ENCODE measurements at regions not wholly inside any gene's neighbourhood (a gene's known extent, or its start where the extent isn't known, plus 50 kb on each side); places are given as distances from the start of the nearest gene placed in this dataset.
"Not testable (repeated sequence)": the region's sequence is repeated elsewhere in the genome, so short reads cannot be mapped to it uniquely, and the experiment has no call there.

- intact Hi-C loops (cut with micrococcal nuclease) = no loop called here
These were observed 500.1 kb upstream of the PHF14 start for GRCh38 chr7:10473569-10473968.

GRCh38 chr7:10474048-10474447 lies 499.6 kb upstream of the PHF14 start:
- no peaks in the 10 kb centered on the region for H3K36me3 Mint-ChIP-seq
- no peak overlapping the region for H3K27ac ChIP-seq (ENCODE audit: low read depth, low read length)
- H3K9me3 Mint-ChIP-seq = peaks cover 0 to 3% (median 0%) of the 10 kb centered on the region in 11 donors
- no peak overlapping the region for H3K4me3 ChIP-seq (ENCODE audit: low read length)
- H3K27me3 ChIP-seq (ENCODE audit: control insufficient read depth in 2 of 2, insufficient read depth in 2 of 2, low read length in 2 of 2) = no peaks in the 10 kb centered on the region
- H3K9me3 ChIP-seq (ENCODE audit: control insufficient read depth in 2 of 3, low read length in 3 of 3) = no peaks in the 10 kb centered on the region
- intact Hi-C loops (cut with micrococcal nuclease) = no loop called here
- CTCF ChIA-PET = no interaction called here
- ATAC-seq (no peak), DNase-seq (no peak)
- no peaks in the 10 kb centered on the region for H3K4me1 Mint-ChIP-seq
- no peaks in the 10 kb centered on the region for H3K27me3 Mint-ChIP-seq
- H3K4me1 ChIP-seq (ENCODE audit: control insufficient read depth in 2 of 2, insufficient read depth in 2 of 2, low read length in 2 of 2) = no peaks in the 10 kb centered on the region
- no peaks in the 10 kb centered on the region for H3K36me3 ChIP-seq (ENCODE audit: control insufficient read depth in 2 of 3, insufficient read depth in 3 of 3, low read length in 3 of 3)
- no peak overlapping the region for H3K4me3 Mint-ChIP-seq
- POLR2A ChIA-PET = no interaction called here
- H3K27ac Mint-ChIP-seq = no peak overlapping the region

More at GRCh38 chr7:10473569-10473968, 500.1 kb upstream of the PHF14 start:
- ChIA-PET CTCF (no interaction called here), POLR2A (no interaction called here)
- no peaks in the 10 kb centered on the region for H3K27me3 ChIP-seq (ENCODE audit: control insufficient read depth in 2 of 2, insufficient read depth in 2 of 2, low read length in 2 of 2)
- H3K27ac ChIP-seq (ENCODE audit: low read depth, low read length) = no peak overlapping the region
- Mint-ChIP-seq H3K4me1 (no peaks in the 10 kb centered on the region), H3K36me3 (no peaks in the 10 kb centered on the region), H3K27ac (no peak overlapping the region), H3K9me3 (peaks cover 0 to 3% (median 0%) of the 10 kb centered on the region in 11 donors), H3K4me3 (no peak overlapping the region), H3K27me3 (no peaks in the 10 kb centered on the region)
- no peaks in the 10 kb centered on the region for H3K36me3 ChIP-seq (ENCODE audit: control insufficient read depth in 2 of 3, insufficient read depth in 3 of 3, low read length in 3 of 3)
- no peak overlapping the region for H3K4me3 ChIP-seq (ENCODE audit: low read length)
- no peaks in the 10 kb centered on the region for H3K4me1 ChIP-seq (ENCODE audit: control insufficient read depth in 2 of 2, insufficient read depth in 2 of 2, low read length in 2 of 2)
- DNase-seq (no peak), ATAC-seq (no peak)
- no peaks in the 10 kb centered on the region for H3K9me3 ChIP-seq (ENCODE audit: control insufficient read depth in 2 of 3, low read length in 3 of 3)

GRCh38 chr7:10475940-10476641 lies 497.6 kb upstream of the PHF14 start:
- Histone ChIP-seq H3K36me3 (ENCODE audit: control insufficient read depth in 2 of 3, insufficient read depth in 3 of 3, low read length in 3 of 3) (no peaks in the 10 kb centered on the region), H3K4me3 (ENCODE audit: low read length) (no peak overlapping the region), H3K4me1 (ENCODE audit: control insufficient read depth in 2 of 2, insufficient read depth in 2 of 2, low read length in 2 of 2) (no peaks in the 10 kb centered on the region), H3K9me3 (ENCODE audit: control insufficient read depth in 2 of 3, low read length in 3 of 3) (no peaks in the 10 kb centered on the region), H3K27me3 (ENCODE audit: control insufficient read depth in 2 of 2, insufficient read depth in 2 of 2, low read length in 2 of 2) (no peaks in the 10 kb centered on the region), H3K27ac (ENCODE audit: low read depth, low read length) (no peak overlapping the region)
- no peak for ATAC-seq
- intact Hi-C loops (cut with micrococcal nuclease) = no loop called here
- ChIA-PET CTCF (no interaction called here), POLR2A (no interaction called here)
- H3K4me3 Mint-ChIP-seq = no peak overlapping the region
- H3K9me3 Mint-ChIP-seq = peaks cover 0 to 2% (median 0%) of the 10 kb centered on the region in 11 donors
- H3K36me3 Mint-ChIP-seq = no peaks in the 10 kb centered on the region
- no peak overlapping the region for H3K27ac Mint-ChIP-seq
- H3K4me1 Mint-ChIP-seq = no peaks in the 10 kb centered on the region
- no peak for DNase-seq
- no peaks in the 10 kb centered on the region for H3K27me3 Mint-ChIP-seq

- Histone ChIP-seq H3K4me1 (ENCODE audit: control insufficient read depth in 2 of 2, insufficient read depth in 2 of 2, low read length in 2 of 2) (no peaks in the 10 kb centered on the region), H3K27ac (ENCODE audit: low read depth, low read length) (no peak overlapping the region), H3K27me3 (ENCODE audit: control insufficient read depth in 2 of 2, insufficient read depth in 2 of 2, low read length in 2 of 2) (no peaks in the 10 kb centered on the region), H3K9me3 (ENCODE audit: control insufficient read depth in 2 of 3, low read length in 3 of 3) (no peaks in the 10 kb centered on the region), H3K4me3 (ENCODE audit: low read length) (no peak overlapping the region), H3K36me3 (ENCODE audit: control insufficient read depth in 2 of 3, insufficient read depth in 3 of 3, low read length in 3 of 3) (no peaks in the 10 kb centered on the region)
- Mint-ChIP-seq H3K4me1 (no peaks in the 10 kb centered on the region), H3K9me3 (peaks cover 0 to 2% (median 0%) of the 10 kb centered on the region in 11 donors), H3K36me3 (no peaks in the 10 kb centered on the region), H3K4me3 (no peak overlapping the region), H3K27me3 (no peaks in the 10 kb centered on the region), H3K27ac (no peak overlapping the region)
- ChIA-PET POLR2A (no interaction called here), CTCF (no interaction called here)
- intact Hi-C loops (cut with micrococcal nuclease) = no loop called here
- DNase-seq = no peak
- no peak for ATAC-seq
These were observed 497.0 kb upstream of the PHF14 start for GRCh38 chr7:10476642-10477041.

- CTCF ChIA-PET = no interaction called here
- DNase-seq (no peak), ATAC-seq (no peak)
- Mint-ChIP-seq H3K36me3 (no peaks in the 10 kb centered on the region), H3K4me3 (no peak overlapping the region), H3K9me3 (peaks cover 0 to 2% (median 0%) of the 10 kb centered on the region in 11 donors), H3K4me1 (no peaks in the 10 kb centered on the region), H3K27me3 (no peaks in the 10 kb centered on the region), H3K27ac (no peak overlapping the region)
- Histone ChIP-seq H3K27me3 (ENCODE audit: control insufficient read depth in 2 of 2, insufficient read depth in 2 of 2, low read length in 2 of 2) (no peaks in the 10 kb centered on the region), H3K9me3 (ENCODE audit: control insufficient read depth in 2 of 3, low read length in 3 of 3) (no peaks in the 10 kb centered on the region), H3K36me3 (ENCODE audit: control insufficient read depth in 2 of 3, insufficient read depth in 3 of 3, low read length in 3 of 3) (no peaks in the 10 kb centered on the region), H3K27ac (ENCODE audit: low read depth, low read length) (no peak overlapping the region), H3K4me3 (ENCODE audit: low read length) (no peak overlapping the region), H3K4me1 (ENCODE audit: control insufficient read depth in 2 of 2, insufficient read depth in 2 of 2, low read length in 2 of 2) (no peaks in the 10 kb centered on the region)
- POLR2A ChIA-PET = no interaction called here
- intact Hi-C loops (cut with micrococcal nuclease) = no loop called here
These were observed 490.0 kb upstream of the PHF14 start for GRCh38 chr7:10483671-10484070.

GRCh38 chr7:10484767-10485166 lies 488.9 kb upstream of the PHF14 start:
- DNase-seq = no peak
- Histone ChIP-seq H3K36me3 (ENCODE audit: control insufficient read depth in 2 of 3, insufficient read depth in 3 of 3, low read length in 3 of 3) (no peaks in the 10 kb centered on the region), H3K9me3 (ENCODE audit: control insufficient read depth in 2 of 3, low read length in 3 of 3) (no peaks in the 10 kb centered on the region), H3K4me3 (ENCODE audit: low read length) (no peak overlapping the region), H3K27me3 (ENCODE audit: control insufficient read depth in 2 of 2, insufficient read depth in 2 of 2, low read length in 2 of 2) (no peaks in the 10 kb centered on the region), H3K4me1 (ENCODE audit: control insufficient read depth in 2 of 2, insufficient read depth in 2 of 2, low read length in 2 of 2) (no peaks in the 10 kb centered on the region), H3K27ac (ENCODE audit: low read depth, low read length) (no peak overlapping the region)
- H3K36me3 Mint-ChIP-seq = no peaks in the 10 kb centered on the region
- H3K4me1 Mint-ChIP-seq = no peaks in the 10 kb centered on the region
- ATAC-seq = no peak
- peaks cover 0 to 2% (median 0%) of the 10 kb centered on the region in 11 donors for H3K9me3 Mint-ChIP-seq
- H3K4me3 Mint-ChIP-seq = no peak overlapping the region
- POLR2A ChIA-PET = no interaction called here
- H3K27ac Mint-ChIP-seq = no peak overlapping the region
- H3K27me3 Mint-ChIP-seq = peaks cover 0 to 2% (median 0%) of the 10 kb centered on the region in 5 donors
- intact Hi-C loops (cut with micrococcal nuclease) = no loop called here
- CTCF ChIA-PET = no interaction called here

GRCh38 chr7:10501206-10501884 lies 472.3 kb upstream of the PHF14 start:
- H3K9me3 Mint-ChIP-seq = peaks cover 3 to 44% (median 25%) of the 10 kb centered on the region in 11 donors
- H3K36me3 Mint-ChIP-seq = peaks cover 0 to 16% (median 0%) of the 10 kb centered on the region in 5 donors
- H3K4me1 Mint-ChIP-seq; H3K4me3 Mint-ChIP-seq; DNase-seq; POLR2A ChIA-PET; H3K36me3 ChIP-seq (ENCODE audit: control insufficient read depth in 2 of 3, insufficient read depth in 3 of 3, low read length in 3 of 3); H3K27me3 ChIP-seq (ENCODE audit: control insufficient read depth in 2 of 2, insufficient read depth in 2 of 2, low read length in 2 of 2); H3K4me3 ChIP-seq (ENCODE audit: low read length); H3K27me3 Mint-ChIP-seq; ATAC-seq; CTCF ChIA-PET; intact Hi-C loops (cut with micrococcal nuclease); H3K27ac Mint-ChIP-seq; H3K4me1 ChIP-seq (ENCODE audit: control insufficient read depth in 2 of 2, insufficient read depth in 2 of 2, low read length in 2 of 2); H3K9me3 ChIP-seq (ENCODE audit: control insufficient read depth in 2 of 3, low read length in 3 of 3); H3K27ac ChIP-seq (ENCODE audit: low read depth, low read length): not testable (repeated sequence)

Measured in naive thymus-derived CD4-positive, alpha-beta T cell (primary cell).